Type B pancreatic cell (in vitro differentiated cells): ENCODE measurements at regions not wholly inside any gene's neighbourhood (a gene's known extent, or its start where the extent isn't known, plus 50 kb on each side); places are given as distances from the start of the nearest gene placed in this dataset.

Experiments used
- DNase-seq: peaks from one replicate; pipeline ENCODE4 v3.0.0; 2021; ENCODE audit warnings: mixed read lengths; ENCODE audit not compliant: unreplicated experiment; ENCODE audit errors: extremely low spot score
- H3K27ac Mint-ChIP-seq: 2 replicates; pipeline ENCODE4 v1.8.0; 2021; ENCODE audit warnings: mild to moderate bottlenecking, mixed read lengths
- H3K27me3 Mint-ChIP-seq: 2 replicates; pipeline ENCODE4 v1.8.0; 2021; ENCODE audit warnings: mixed read lengths
- H3K36me3 Mint-ChIP-seq: 2 replicates; pipeline ENCODE4 v1.8.0; 2021; ENCODE audit warnings: mixed read lengths
- H3K4me1 Mint-ChIP-seq: one replicate; pipeline ENCODE4 v1.8.0; 2021; ENCODE audit warnings: mixed read lengths; ENCODE audit not compliant: unreplicated experiment
- H3K4me3 Mint-ChIP-seq: 2 replicates; pipeline ENCODE4 v1.8.0; 2021; ENCODE audit warnings: mild to moderate bottlenecking, mixed read lengths
- H3K9me3 Mint-ChIP-seq: 2 replicates; pipeline ENCODE4 v1.8.0; 2021; ENCODE audit warnings: mixed read lengths
- TF ChIP-seq, protein P1 (sequence below): fragments of 200-600 bp; sonication (generic); conservative IDR thresholded peaks from 2 replicates; pipeline ENCODE4 v1.5.0; 2021; ENCODE audit warnings: antibody characterized with exemption, mild to moderate bottlenecking

DNA sequence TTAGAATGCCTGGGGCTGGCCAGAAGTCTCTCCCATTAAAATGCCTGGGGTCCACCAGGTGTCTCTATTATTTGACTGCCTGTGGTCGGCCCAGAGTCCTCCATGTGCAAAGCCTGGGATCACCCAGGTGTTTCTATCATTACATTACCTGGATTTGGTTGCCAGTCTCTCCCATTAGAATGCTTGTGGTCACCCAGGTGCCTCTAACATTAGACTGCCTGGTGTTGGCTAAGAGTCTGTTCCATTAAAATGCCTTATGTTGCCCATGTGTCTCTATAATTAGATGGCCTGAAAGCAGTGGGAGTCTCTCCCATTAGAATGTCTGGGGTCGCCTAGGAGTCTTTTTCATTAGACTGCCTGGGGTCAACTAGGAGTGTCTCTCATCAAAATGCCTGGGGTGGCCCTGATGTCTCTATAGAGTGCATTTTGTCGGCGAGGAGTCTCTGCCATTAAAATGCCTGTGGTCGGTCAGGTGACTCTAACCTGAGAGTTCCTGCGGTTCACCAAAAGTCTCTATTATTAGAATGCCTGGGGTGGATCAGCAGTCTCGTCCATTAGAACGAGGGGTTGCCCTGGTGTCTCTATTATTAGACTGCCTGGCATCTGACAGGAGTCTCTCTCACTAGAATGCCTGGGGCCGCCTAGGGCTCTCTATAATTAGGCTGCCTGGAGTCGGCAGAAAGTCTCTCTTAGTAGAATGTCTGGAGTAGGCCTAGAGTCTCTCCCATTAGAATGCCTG, 1540.5 kb downstream of the UQCRFS1 start:
- no peaks in the 10 kb centered on the region for H3K36me3 Mint-ChIP-seq
- peaks cover 40% of the 10 kb centered on the region for H3K9me3 Mint-ChIP-seq
- DNase-seq, result peak; percentile 11
- no peaks in the 10 kb centered on the region for H3K4me1 Mint-ChIP-seq
- TF ChIP-seq, protein P1, sequence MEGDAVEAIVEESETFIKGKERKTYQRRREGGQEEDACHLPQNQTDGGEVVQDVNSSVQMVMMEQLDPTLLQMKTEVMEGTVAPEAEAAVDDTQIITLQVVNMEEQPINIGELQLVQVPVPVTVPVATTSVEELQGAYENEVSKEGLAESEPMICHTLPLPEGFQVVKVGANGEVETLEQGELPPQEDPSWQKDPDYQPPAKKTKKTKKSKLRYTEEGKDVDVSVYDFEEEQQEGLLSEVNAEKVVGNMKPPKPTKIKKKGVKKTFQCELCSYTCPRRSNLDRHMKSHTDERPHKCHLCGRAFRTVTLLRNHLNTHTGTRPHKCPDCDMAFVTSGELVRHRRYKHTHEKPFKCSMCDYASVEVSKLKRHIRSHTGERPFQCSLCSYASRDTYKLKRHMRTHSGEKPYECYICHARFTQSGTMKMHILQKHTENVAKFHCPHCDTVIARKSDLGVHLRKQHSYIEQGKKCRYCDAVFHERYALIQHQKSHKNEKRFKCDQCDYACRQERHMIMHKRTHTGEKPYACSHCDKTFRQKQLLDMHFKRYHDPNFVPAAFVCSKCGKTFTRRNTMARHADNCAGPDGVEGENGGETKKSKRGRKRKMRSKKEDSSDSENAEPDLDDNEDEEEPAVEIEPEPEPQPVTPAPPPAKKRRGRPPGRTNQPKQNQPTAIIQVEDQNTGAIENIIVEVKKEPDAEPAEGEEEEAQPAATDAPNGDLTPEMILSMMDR, result no peak
- H3K27ac Mint-ChIP-seq, result no peak overlapping the region
- no peaks in the 10 kb centered on the region for H3K27me3 Mint-ChIP-seq
- H3K4me3 Mint-ChIP-seq, result no peak overlapping the region

- TF ChIP-seq, protein P1, result no peak
- DNase-seq, result peak; percentile 15
- H3K4me3 Mint-ChIP-seq, result no peak overlapping the region
- peaks cover 37% of the 10 kb centered on the region for H3K9me3 Mint-ChIP-seq
- H3K27ac Mint-ChIP-seq, result no peak overlapping the region
- H3K27me3 Mint-ChIP-seq, result no peaks in the 10 kb centered on the region
- no peaks in the 10 kb centered on the region for H3K36me3 Mint-ChIP-seq
- no peaks in the 10 kb centered on the region for H3K4me1 Mint-ChIP-seq
These were observed 1541.1 kb downstream of the UQCRFS1 start for GRCh38 chr19:27671876-27672275.

DNA sequence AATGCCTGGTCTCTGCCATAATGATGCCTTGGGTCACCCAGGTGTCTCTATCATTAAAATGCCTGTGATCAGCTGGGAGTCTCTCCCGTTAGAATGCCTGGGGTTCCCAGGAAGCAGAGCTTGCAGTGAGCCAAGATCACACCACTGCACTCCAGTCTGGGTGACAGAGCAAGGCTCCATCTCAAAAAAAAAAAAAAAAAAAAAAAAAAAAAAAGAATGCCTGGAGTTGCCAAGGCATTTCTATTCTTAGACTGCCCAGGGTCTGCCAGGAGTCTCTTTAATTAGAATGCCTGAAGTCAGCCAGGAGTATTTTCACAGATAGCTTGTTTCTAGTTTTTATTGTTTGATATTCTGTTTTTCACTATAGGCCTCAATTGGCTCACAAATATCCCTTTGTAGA, 1552.5 kb downstream of the UQCRFS1 start:
- Mint-ChIP-seq H3K36me3 (no peaks in the 10 kb centered on the region), H3K4me3 (no peak overlapping the region), H3K4me1 (no peaks in the 10 kb centered on the region), H3K27me3 (no peaks in the 10 kb centered on the region), H3K27ac (no peak overlapping the region), H3K9me3 (peaks cover 7% of the 10 kb centered on the region)
- TF ChIP-seq, protein P1, result no peak
- DNase-seq, result no peak

GRCh38 chr19:27657271-27658051, 1555.5 kb downstream of the UQCRFS1 start:
- Mint-ChIP-seq H3K27ac (no peak overlapping the region), H3K4me1 (no peaks in the 10 kb centered on the region), H3K27me3 (no peaks in the 10 kb centered on the region), H3K4me3 (no peak overlapping the region), H3K36me3 (no peaks in the 10 kb centered on the region), H3K9me3 (peaks cover 14% of the 10 kb centered on the region)
- TF ChIP-seq, protein P1, result no peak
- DNase-seq, result peak; percentile 47

- Mint-ChIP-seq H3K36me3 (no peaks in the 10 kb centered on the region), H3K4me1 (no peaks in the 10 kb centered on the region), H3K27ac (no peak overlapping the region), H3K27me3 (no peaks in the 10 kb centered on the region), H3K9me3 (peaks cover 24% of the 10 kb centered on the region), H3K4me3 (no peak overlapping the region)
- TF ChIP-seq, protein P1, result no peak
- DNase-seq, result peak; percentile 10
These were observed 1558.5 kb downstream of the UQCRFS1 start for GRCh38 chr19:27654266-27654990.
